SK-N-MC (cell line): ENCODE measurements at regions not wholly inside any gene's neighbourhood (a gene's known extent, or its start where the extent isn't known, plus 50 kb on each side); places are given as distances from the start of the nearest gene placed in this dataset.

Source experiments
- EZH2 ChIP-seq: fragments of 200-600 bp; sonication (generic); IDR thresholded peaks from one replicate; pipeline ENCODE4 v1.6.1; 2017; ENCODE audit warnings: antibody characterized with exemption
- POLR2AphosphoS5 ChIP-seq: IDR thresholded peaks from 2 replicates; pipeline ENCODE4 v1.6.1; 2012; ENCODE audit warnings: mild to moderate bottlenecking, low read depth, low read length, borderline replicate concordance

- TF ChIP-seq EZH2 (no peak), POLR2AphosphoS5 (no peak)
These were observed 961.0 kb downstream of the PCDH18 start for GRCh38 chr4:136571315-136571714.
